Glutamatergic neuron (in vitro differentiated cells): ENCODE measurements at regions not wholly inside any gene's neighbourhood (a gene's known extent, or its start where the extent isn't known, plus 50 kb on each side); places are given as distances from the start of the nearest gene placed in this dataset.
A peak's percentile ranks its signal among the peaks of the same experiment; 100 is the strongest.

ENCODE experiments used
- DNase-seq: peaks from one replicate; pipeline ENCODE4 v3.0.0; 2022
- H3K27ac Mint-ChIP-seq: one replicate; pipeline ENCODE4 v1.8.0; 2020; ENCODE audit warnings: mild to moderate bottlenecking, mixed read lengths, inconsistent platforms; ENCODE audit not compliant: unreplicated experiment
- H3K27me3 Mint-ChIP-seq: one replicate; pipeline ENCODE4 v1.8.0; 2020; ENCODE audit warnings: mild to moderate bottlenecking, moderate library complexity, mixed read lengths, inconsistent platforms; ENCODE audit not compliant: unreplicated experiment
- H3K36me3 Mint-ChIP-seq: one replicate; pipeline ENCODE4 v1.8.0; 2020; ENCODE audit warnings: mild to moderate bottlenecking, mixed read lengths, inconsistent platforms; ENCODE audit not compliant: unreplicated experiment
- H3K4me1 Mint-ChIP-seq: one replicate; pipeline ENCODE4 v1.8.0; 2020; ENCODE audit warnings: mild to moderate bottlenecking, low read depth, mixed read lengths, inconsistent platforms; ENCODE audit not compliant: unreplicated experiment
- H3K4me3 Mint-ChIP-seq: one replicate; pipeline ENCODE4 v1.8.0; 2020; ENCODE audit warnings: mild to moderate bottlenecking, mixed read lengths, inconsistent platforms; ENCODE audit not compliant: unreplicated experiment
- H3K9me3 Mint-ChIP-seq: one replicate; pipeline ENCODE4 v1.8.0; 2020; ENCODE audit warnings: mild to moderate bottlenecking, moderate library complexity, mixed read lengths, inconsistent platforms; ENCODE audit not compliant: unreplicated experiment
- CTCF ChIP-seq: fragments of 200-600 bp; sonication (generic); IDR thresholded peaks from one replicate; pipeline ENCODE4 v1.5.0; 2021; ENCODE audit not compliant: partially characterized antibody, unreplicated experiment

- TF ChIP-seq CTCF, result no peak
Measured at GRCh38 chr19:32129141-32129540, 216.3 kb upstream of the ZNF507 start.

GRCh38 chr19:32130332-32130731 is 215.1 kb upstream of the ZNF507 start:
- no peak overlapping the region for H3K4me3 Mint-ChIP-seq
- no peaks in the 10 kb centered on the region for H3K36me3 Mint-ChIP-seq
- H3K4me1 Mint-ChIP-seq, result no peaks in the 10 kb centered on the region
- no peak for DNase-seq
- no peaks in the 10 kb centered on the region for H3K9me3 Mint-ChIP-seq
- no peak for TF ChIP-seq CTCF
- H3K27me3 Mint-ChIP-seq, result peaks cover 8% of the 10 kb centered on the region
- H3K27ac Mint-ChIP-seq, result no peak overlapping the region

More at GRCh38 chr19:32129141-32129540, 216.3 kb upstream of the ZNF507 start:
- no peak for DNase-seq
- Mint-ChIP-seq H3K4me1 (peaks cover 10% of the 10 kb centered on the region), H3K36me3 (no peaks in the 10 kb centered on the region), H3K9me3 (no peaks in the 10 kb centered on the region), H3K4me3 (no peak overlapping the region), H3K27me3 (peaks cover 8% of the 10 kb centered on the region), H3K27ac (no peak overlapping the region)

- Mint-ChIP-seq H3K27ac (no peak overlapping the region), H3K36me3 (no peaks in the 10 kb centered on the region), H3K4me3 (no peak overlapping the region), H3K9me3 (no peaks in the 10 kb centered on the region), H3K27me3 (peaks cover 9% of the 10 kb centered on the region), H3K4me1 (no peaks in the 10 kb centered on the region)
- DNase-seq, result no peak
- TF ChIP-seq CTCF, result no peak
Measured at GRCh38 chr19:32131005-32131404, 214.4 kb upstream of the ZNF507 start.

- Mint-ChIP-seq H3K36me3 (peaks cover under 1% of the 10 kb centered on the region), H3K27ac (no peak overlapping the region), H3K4me3 (no peak overlapping the region), H3K9me3 (peaks cover 3% of the 10 kb centered on the region), H3K4me1 (peaks cover 1% of the 10 kb centered on the region), H3K27me3 (peaks cover 6% of the 10 kb centered on the region)
- TF ChIP-seq CTCF, result peak; percentile 28
- no peak for DNase-seq
Measured at GRCh38 chr19:32138416-32138815, 207.0 kb upstream of the ZNF507 start.

- Mint-ChIP-seq H3K4me3 (no peak overlapping the region), H3K36me3 (peaks cover 13% of the 10 kb centered on the region), H3K27ac (no peak overlapping the region), H3K9me3 (peaks cover 6% of the 10 kb centered on the region), H3K27me3 (peaks cover 4% of the 10 kb centered on the region), H3K4me1 (peaks cover 6% of the 10 kb centered on the region)
- TF ChIP-seq CTCF, result no peak
- no peak for DNase-seq
Measured at GRCh38 chr19:32141840-32142511, 203.4 kb upstream of the ZNF507 start.
